GM10266 (cell line): ENCODE measurements at regions not wholly inside any gene's neighbourhood (a gene's known extent, or its start where the extent isn't known, plus 50 kb on each side); places are given as distances from the start of the nearest gene placed in this dataset.

ENCODE experiments used
- DNase-seq: peaks from one replicate; pipeline ENCODE4 v3.0.0; 2012; ENCODE audit errors: extremely low spot score
- CTCF ChIP-seq: IDR thresholded peaks from 2 replicates; pipeline ENCODE4 v1.5.1; 2012; ENCODE audit warnings: mild to moderate bottlenecking, low read depth; ENCODE audit not compliant: control insufficient read depth, insufficient read depth; ENCODE audit errors: missing control alignments

GRCh38 chr4:24372341-24372740, 212.0 kb downstream of the DHX15 start:
- DNase-seq: no peak
- TF ChIP-seq CTCF: no peak

- TF ChIP-seq CTCF: no peak
- DNase-seq: no peak
Measured at GRCh38 chr4:24370421-24370820, 213.9 kb downstream of the DHX15 start.

GRCh38 chr4:24369507-24370029, 214.8 kb downstream of the DHX15 start:
- DNase-seq: no peak
- TF ChIP-seq CTCF: no peak

- DNase-seq: no peak
- no peak for TF ChIP-seq CTCF
Measured at GRCh38 chr4:24368801-24369200, 215.6 kb downstream of the DHX15 start.

- TF ChIP-seq CTCF: no peak
- DNase-seq: no peak
Measured at GRCh38 chr4:24364852-24365251, 219.5 kb downstream of the DHX15 start.

- TF ChIP-seq CTCF: no peak
Measured at GRCh38 chr4:24364249-24364648, 220.1 kb downstream of the DHX15 start.

GRCh38 chr4:24363751-24364150, 220.6 kb downstream of the DHX15 start:
- DNase-seq: no peak
- TF ChIP-seq CTCF: no peak

More at GRCh38 chr4:24364249-24364648, 220.1 kb downstream of the DHX15 start:
- DNase-seq: no peak
